ENCODE measurements at regions not wholly inside any gene's neighbourhood (a gene's known extent, or its start where the extent isn't known, plus 50 kb on each side); places are given as distances from the start of the nearest gene placed in this dataset.

DNA sequence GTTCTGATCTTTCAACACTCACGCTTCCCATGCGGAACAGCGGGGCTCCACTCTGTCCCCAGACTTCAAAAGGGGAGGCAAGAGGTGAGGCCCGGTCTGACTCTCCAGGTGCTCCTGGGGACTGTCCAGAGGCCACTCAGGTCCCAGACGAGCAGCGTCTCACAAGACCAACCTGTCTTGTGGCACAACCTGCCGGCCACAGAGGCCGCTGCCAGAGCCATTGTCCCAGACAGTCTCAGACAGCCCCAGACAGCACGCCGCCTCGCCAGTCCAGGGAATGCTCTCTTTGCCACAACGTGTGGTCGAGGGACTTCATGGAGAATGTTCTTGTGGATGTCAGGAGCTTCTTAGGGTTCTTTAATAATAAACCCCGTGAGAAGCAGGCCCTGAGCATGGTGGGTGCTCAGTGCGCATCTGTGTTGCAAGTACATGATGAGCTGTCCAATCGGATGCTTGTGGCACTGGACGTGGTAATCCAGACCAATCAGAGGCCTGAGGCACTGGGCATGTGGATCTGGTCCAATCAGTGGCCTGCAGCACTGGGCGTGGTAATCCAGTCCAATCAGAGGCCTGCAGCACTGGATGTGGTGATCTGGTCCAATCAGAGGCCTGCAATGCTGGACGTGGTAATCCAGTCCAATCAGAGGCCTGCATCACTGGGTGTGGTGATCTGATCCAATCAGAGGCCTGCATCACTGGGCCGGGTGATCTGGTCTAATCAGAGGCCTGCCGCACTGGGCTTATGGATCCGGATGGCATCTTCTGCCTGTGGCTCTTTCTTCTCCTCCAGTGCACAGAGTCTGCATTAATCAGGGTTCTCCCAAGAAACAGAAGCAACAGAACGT is 76.4 kb downstream of the TMEM18 start:
- H3K9me3 Mint-ChIP-seq, result peaks cover 6% of the 10 kb centered on the region
- H3K4me3 Mint-ChIP-seq, result no peak overlapping the region

DNA sequence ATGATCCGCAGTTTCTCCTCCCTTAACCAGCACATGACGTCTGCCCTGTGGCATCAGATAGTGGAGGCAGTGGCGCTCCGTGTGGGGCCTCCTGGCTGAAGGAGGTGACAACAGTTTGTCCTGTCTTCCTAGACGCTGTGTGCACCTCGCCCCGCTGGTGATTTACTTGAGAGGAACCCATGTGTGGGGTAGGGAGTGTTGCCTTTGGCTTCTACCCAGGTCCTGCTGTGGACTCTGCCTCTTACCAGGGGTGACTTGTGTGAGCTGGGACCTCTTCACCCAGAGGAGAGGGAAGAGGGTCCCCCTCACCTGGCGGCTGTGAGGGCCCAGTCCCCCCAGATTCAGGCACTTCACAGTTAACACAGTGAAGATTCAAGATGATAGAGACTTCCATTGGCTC is 77.6 kb downstream of the TMEM18 start:
- Mint-ChIP-seq H3K27me3 (ENCODE audit: low read depth, poor library complexity) (peaks cover 11% of the 10 kb centered on the region), H3K9me3 (peaks cover 6% of the 10 kb centered on the region), H3K4me3 (no peak overlapping the region), H3K36me3 (ENCODE audit: low read depth) (no peaks in the 10 kb centered on the region), H3K4me1 (peaks cover 17% of the 10 kb centered on the region), H3K27ac (no peak overlapping the region)
- TF ChIP-seq, protein P1, sequence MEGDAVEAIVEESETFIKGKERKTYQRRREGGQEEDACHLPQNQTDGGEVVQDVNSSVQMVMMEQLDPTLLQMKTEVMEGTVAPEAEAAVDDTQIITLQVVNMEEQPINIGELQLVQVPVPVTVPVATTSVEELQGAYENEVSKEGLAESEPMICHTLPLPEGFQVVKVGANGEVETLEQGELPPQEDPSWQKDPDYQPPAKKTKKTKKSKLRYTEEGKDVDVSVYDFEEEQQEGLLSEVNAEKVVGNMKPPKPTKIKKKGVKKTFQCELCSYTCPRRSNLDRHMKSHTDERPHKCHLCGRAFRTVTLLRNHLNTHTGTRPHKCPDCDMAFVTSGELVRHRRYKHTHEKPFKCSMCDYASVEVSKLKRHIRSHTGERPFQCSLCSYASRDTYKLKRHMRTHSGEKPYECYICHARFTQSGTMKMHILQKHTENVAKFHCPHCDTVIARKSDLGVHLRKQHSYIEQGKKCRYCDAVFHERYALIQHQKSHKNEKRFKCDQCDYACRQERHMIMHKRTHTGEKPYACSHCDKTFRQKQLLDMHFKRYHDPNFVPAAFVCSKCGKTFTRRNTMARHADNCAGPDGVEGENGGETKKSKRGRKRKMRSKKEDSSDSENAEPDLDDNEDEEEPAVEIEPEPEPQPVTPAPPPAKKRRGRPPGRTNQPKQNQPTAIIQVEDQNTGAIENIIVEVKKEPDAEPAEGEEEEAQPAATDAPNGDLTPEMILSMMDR (IDR thresholded peaks at IDR 0.05), result no peak
- DNase-seq, result no peak

More for the DNA sequence above, 76.4 kb downstream of the TMEM18 start:
- H3K4me1 Mint-ChIP-seq, result peaks cover 17% of the 10 kb centered on the region
- H3K27me3 Mint-ChIP-seq (ENCODE audit: low read depth, poor library complexity), result peaks cover 6% of the 10 kb centered on the region
- no peak overlapping the region for H3K27ac Mint-ChIP-seq
- TF ChIP-seq, protein P1 (IDR thresholded peaks at IDR 0.05), result no peak
- no peaks in the 10 kb centered on the region for H3K36me3 Mint-ChIP-seq (ENCODE audit: low read depth)
- DNase-seq, result no peak

DNA sequence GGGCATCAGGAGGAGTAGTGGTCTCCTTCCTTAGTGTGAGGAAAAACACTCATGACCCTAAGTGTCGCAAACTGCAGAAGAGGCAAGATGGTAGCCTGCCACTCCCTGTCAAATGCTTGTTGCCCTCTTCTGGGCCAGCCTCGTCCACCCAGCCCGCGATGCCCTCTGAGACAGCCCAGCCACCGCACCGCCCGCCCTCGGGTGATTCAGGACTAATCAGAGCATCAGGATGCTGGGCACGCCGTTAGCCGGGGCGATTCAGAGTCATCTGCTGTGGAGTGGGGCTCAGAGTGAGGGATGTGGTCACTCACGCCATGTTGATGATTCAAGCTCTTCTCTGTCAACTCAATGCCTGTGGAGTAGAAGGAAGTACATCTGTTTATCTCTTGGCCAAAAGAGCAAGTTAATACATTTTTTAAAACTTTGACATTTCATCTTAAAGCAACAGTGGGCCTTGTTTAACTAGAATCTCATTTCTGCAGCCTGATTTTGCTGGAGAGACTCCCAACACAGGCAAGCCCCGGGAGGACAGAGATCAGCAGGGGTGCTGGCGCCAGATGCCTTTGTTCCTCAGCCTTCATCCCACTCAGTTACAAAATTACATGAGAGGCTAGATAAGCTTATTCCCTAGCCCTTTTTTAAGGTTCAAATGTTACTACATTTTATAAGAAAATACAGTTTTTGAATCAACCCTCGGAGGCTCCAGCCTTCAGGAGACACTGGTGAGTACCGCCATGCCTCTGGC is 79.0 kb downstream of the TMEM18 start:
- peaks cover 26% of the 10 kb centered on the region for H3K4me1 Mint-ChIP-seq
- TF ChIP-seq, protein P1 (IDR thresholded peaks at IDR 0.05), result no peak
- H3K27me3 Mint-ChIP-seq (ENCODE audit: low read depth, poor library complexity), result peaks cover 11% of the 10 kb centered on the region
- no peaks in the 10 kb centered on the region for H3K36me3 Mint-ChIP-seq (ENCODE audit: low read depth)
- peaks cover 6% of the 10 kb centered on the region for H3K9me3 Mint-ChIP-seq
- H3K27ac Mint-ChIP-seq, result no peak overlapping the region
- no peak overlapping the region for H3K4me3 Mint-ChIP-seq
- DNase-seq, result no peak

DNA sequence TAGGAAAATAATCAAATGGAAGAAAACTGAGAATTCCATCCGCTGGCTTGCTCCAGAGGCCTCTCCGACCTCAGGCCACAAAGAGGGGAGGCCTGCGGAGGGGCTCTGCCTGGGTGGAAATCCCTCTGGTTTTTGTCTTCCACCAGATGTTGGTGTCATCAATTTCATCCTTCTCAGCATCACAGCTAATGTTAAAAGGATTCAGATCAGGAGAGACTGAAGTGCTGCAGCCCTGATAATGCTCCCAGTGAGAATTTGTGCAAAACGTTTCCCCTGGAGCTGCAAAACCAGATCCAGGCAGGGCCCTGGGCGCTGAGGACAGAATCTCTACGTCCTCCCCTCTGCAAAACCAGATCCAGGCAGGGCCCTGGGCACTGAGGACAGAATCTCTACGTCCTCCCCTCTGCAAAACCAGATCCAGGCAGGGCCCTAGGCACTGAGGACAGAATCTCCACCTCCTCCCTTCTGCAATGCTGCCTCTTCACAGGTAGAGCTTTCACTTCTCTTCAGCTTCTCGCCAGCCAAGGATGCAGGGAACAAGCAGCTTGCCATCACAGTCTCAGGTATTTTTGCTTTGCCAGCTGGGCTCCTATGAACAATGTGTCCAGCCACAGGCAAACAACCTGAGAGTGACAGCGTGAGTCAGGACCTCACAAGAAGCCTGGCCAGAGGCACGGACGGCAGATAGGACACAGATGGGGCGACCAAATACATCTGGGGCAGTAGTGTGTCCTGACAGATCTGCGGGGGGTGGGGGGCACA is 81.2 kb downstream of the TMEM18 start:
- TF ChIP-seq, protein P1 (IDR thresholded peaks at IDR 0.05), result no peak
- H3K4me3 Mint-ChIP-seq, result no peak overlapping the region
- no peak for DNase-seq
- H3K4me1 Mint-ChIP-seq, result peaks cover 23% of the 10 kb centered on the region
- H3K36me3 Mint-ChIP-seq (ENCODE audit: low read depth), result no peaks in the 10 kb centered on the region
- H3K27ac Mint-ChIP-seq, result no peak overlapping the region
- H3K27me3 Mint-ChIP-seq (ENCODE audit: low read depth, poor library complexity), result peaks cover 11% of the 10 kb centered on the region
- H3K9me3 Mint-ChIP-seq, result peaks cover 6% of the 10 kb centered on the region

DNA sequence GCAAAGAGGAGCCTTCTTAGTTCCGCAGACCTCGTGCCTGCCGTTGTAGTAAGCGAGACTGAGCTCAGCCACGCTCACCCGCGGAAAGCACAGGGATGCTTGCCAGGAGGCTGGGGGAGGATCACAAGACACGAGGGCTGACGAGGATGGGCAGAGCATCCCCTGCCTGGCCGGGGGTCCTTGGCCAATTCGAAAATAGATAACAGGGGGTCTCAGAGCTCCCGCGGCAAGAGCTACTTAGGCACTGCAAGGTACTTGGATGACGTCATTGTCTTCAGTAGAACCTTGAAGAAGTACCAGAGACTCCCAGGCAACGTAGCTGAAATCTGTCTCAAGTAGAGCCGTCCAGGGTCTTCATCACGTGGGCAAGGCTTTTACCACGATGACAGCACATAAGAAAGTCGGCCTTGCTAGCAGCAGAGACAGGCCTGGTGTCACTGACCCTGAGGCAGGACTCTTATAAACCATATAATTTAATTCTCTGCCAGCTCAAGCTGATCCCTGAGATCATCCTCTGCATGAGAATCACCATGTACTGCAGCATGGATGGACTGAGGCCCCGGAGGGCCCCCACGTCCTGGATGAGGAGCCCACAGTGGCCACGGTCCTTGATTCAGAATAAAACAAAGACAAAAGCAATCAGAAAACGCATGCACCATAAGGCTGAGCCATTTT is 81.9 kb downstream of the TMEM18 start:
- Mint-ChIP-seq H3K27ac (no peak overlapping the region), H3K36me3 (ENCODE audit: low read depth) (no peaks in the 10 kb centered on the region), H3K4me1 (peaks cover 23% of the 10 kb centered on the region), H3K4me3 (no peak overlapping the region), H3K9me3 (peaks cover 6% of the 10 kb centered on the region), H3K27me3 (ENCODE audit: low read depth, poor library complexity) (peaks cover 11% of the 10 kb centered on the region)
- TF ChIP-seq, protein P1 (IDR thresholded peaks at IDR 0.05), result no peak
- DNase-seq, result no peak

Data from nephron progenitor cell (in vitro differentiated cells).